ENCODE measurements at regions not wholly inside any gene's neighbourhood (a gene's known extent, or its start where the extent isn't known, plus 50 kb on each side); places are given as distances from the start of the nearest gene placed in this dataset.

DNA sequence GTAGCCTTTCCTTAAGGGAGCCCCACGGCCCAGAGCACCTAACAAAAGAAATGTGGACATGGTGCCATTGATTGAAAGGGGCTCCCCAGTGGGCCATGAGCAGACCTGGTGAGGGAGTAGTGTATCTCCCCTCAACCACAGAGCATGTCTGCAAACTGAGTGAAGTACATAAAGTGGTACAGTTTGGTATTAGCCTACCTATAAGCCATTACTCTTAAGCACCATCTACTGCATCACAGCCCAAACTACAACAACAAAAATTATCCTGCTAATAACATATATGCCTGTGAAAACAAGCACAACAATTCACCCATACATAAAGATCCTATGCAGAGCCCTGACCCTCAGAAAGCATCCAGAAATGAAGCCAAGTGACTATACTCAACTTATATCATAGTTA is 407.8 kb downstream of the PTPRC start:
- no peak for TF ChIP-seq POLR2AphosphoS5 (IDR thresholded peaks at IDR 0.05; ENCODE audit: low read depth, low read length)
- TF ChIP-seq, protein P1, sequence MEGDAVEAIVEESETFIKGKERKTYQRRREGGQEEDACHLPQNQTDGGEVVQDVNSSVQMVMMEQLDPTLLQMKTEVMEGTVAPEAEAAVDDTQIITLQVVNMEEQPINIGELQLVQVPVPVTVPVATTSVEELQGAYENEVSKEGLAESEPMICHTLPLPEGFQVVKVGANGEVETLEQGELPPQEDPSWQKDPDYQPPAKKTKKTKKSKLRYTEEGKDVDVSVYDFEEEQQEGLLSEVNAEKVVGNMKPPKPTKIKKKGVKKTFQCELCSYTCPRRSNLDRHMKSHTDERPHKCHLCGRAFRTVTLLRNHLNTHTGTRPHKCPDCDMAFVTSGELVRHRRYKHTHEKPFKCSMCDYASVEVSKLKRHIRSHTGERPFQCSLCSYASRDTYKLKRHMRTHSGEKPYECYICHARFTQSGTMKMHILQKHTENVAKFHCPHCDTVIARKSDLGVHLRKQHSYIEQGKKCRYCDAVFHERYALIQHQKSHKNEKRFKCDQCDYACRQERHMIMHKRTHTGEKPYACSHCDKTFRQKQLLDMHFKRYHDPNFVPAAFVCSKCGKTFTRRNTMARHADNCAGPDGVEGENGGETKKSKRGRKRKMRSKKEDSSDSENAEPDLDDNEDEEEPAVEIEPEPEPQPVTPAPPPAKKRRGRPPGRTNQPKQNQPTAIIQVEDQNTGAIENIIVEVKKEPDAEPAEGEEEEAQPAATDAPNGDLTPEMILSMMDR (IDR thresholded peaks at IDR 0.05): peak; percentile 18; the same call in 1 of the 2 replicates
- TF ChIP-seq SIN3A (IDR thresholded peaks at IDR 0.05; ENCODE audit: borderline replicate concordance, insufficient read depth, low read depth, low read length): no peak
- no peak for ATAC-seq
- Histone ChIP-seq H3K36me3 (ENCODE audit: control insufficient read depth, insufficient read depth, low read length) (no peaks in the 10 kb centered on the region), H3K27me3 (ENCODE audit: control insufficient read depth, insufficient read depth, low read length) (no peaks in the 10 kb centered on the region), H3K27ac (ENCODE audit: low read length) (no peak overlapping the region), H3K4me3 (ENCODE audit: low read depth in 2 of 2, low read length in 2 of 2) (no peak overlapping the region), H3K4me1 (ENCODE audit: control insufficient read depth, insufficient read depth, low read length) (no peaks in the 10 kb centered on the region), H3K9me3 (ENCODE audit: control insufficient read depth, insufficient read depth, low read depth, low read length) (no peaks in the 10 kb centered on the region)
- in situ Hi-C loops (cut with HindIII; ENCODE audit: low pct_unique_long_range_greater_than_20kb, low sequenced_read_pairs): no loop called here
- BruUV-seq (replicated peaks): no TSS peak
- POLR2A ChIA-PET: no interaction called here
- intact Hi-C loops (cut with micrococcal nuclease; ENCODE audit: unreplicated experiment): no loop called here
- CTCF ChIA-PET: interaction anchor here (0.7 kb wide), 1 partner anchor 1727 kb away, joined by 3 read pairs; no protein-coding TSS in a partner anchor
- no peak for DNase-seq (ENCODE audit: low read depth, low spot score)

DNA sequence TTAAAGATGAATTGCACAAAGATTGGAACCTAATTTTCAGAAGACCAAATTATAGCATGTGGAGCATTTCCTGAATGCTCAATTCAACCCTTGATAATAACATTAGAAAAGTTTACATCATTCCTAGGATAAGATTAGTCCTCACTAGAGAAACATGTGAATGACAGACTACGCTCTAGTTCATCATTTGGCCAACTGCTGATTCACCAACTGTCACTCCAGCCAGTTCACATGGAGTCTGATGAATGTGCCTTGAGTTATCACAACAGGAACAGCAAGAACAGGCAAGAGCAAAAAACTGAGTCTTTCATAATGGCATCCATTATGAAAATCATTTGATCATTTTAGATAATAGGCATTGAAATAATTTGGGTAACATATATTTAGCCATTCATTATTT is 415.9 kb downstream of the PTPRC start:
- Histone ChIP-seq H3K4me3 (ENCODE audit: low read depth in 2 of 2, low read length in 2 of 2) (no peak overlapping the region), H3K36me3 (ENCODE audit: control insufficient read depth, insufficient read depth, low read length) (no peaks in the 10 kb centered on the region), H3K27me3 (ENCODE audit: control insufficient read depth, insufficient read depth, low read length) (no peaks in the 10 kb centered on the region), H3K27ac (ENCODE audit: low read length) (no peak overlapping the region), H3K9me3 (ENCODE audit: control insufficient read depth, insufficient read depth, low read depth, low read length) (no peaks in the 10 kb centered on the region), H3K4me1 (ENCODE audit: control insufficient read depth, insufficient read depth, low read length) (0 out of 2 replicates have a peak, but pooled peaks cover 3% of the 10 kb centered on the region)
- POLR2A ChIA-PET: no interaction called here
- CTCF ChIA-PET: no interaction called here
- intact Hi-C loops (cut with micrococcal nuclease; ENCODE audit: unreplicated experiment) (no loop called here), in situ Hi-C loops (cut with HindIII; ENCODE audit: low pct_unique_long_range_greater_than_20kb, low sequenced_read_pairs) (no loop called here)
- DNase-seq (ENCODE audit: low read depth, low spot score): no peak
- TF ChIP-seq SIN3A (IDR thresholded peaks at IDR 0.05; ENCODE audit: borderline replicate concordance, insufficient read depth, low read depth, low read length): no peak
- TF ChIP-seq, protein P1 (IDR thresholded peaks at IDR 0.05): no peak
- TF ChIP-seq POLR2AphosphoS5 (IDR thresholded peaks at IDR 0.05; ENCODE audit: low read depth, low read length): no peak
- TF ChIP-seq, protein P2, sequence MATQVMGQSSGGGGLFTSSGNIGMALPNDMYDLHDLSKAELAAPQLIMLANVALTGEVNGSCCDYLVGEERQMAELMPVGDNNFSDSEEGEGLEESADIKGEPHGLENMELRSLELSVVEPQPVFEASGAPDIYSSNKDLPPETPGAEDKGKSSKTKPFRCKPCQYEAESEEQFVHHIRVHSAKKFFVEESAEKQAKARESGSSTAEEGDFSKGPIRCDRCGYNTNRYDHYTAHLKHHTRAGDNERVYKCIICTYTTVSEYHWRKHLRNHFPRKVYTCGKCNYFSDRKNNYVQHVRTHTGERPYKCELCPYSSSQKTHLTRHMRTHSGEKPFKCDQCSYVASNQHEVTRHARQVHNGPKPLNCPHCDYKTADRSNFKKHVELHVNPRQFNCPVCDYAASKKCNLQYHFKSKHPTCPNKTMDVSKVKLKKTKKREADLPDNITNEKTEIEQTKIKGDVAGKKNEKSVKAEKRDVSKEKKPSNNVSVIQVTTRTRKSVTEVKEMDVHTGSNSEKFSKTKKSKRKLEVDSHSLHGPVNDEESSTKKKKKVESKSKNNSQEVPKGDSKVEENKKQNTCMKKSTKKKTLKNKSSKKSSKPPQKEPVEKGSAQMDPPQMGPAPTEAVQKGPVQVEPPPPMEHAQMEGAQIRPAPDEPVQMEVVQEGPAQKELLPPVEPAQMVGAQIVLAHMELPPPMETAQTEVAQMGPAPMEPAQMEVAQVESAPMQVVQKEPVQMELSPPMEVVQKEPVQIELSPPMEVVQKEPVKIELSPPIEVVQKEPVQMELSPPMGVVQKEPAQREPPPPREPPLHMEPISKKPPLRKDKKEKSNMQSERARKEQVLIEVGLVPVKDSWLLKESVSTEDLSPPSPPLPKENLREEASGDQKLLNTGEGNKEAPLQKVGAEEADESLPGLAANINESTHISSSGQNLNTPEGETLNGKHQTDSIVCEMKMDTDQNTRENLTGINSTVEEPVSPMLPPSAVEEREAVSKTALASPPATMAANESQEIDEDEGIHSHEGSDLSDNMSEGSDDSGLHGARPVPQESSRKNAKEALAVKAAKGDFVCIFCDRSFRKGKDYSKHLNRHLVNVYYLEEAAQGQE (IDR thresholded peaks at IDR 0.05; ENCODE audit: insufficient read depth in 1 of 2, low read depth in 2 of 2, low read length in 1 of 2): no peak
- TF ChIP-seq TCF7L2 (IDR thresholded peaks at IDR 0.05; ENCODE audit: low read depth, low read length): no peak
- BruUV-seq (replicated peaks): no TSS peak
- no peak for ATAC-seq
